ENCODE measurements at regions not wholly inside any gene's neighbourhood (a gene's known extent, or its start where the extent isn't known, plus 50 kb on each side); places are given as distances from the start of the nearest gene placed in this dataset.

GRCh38 chrX:77143907-77144306, 303.3 kb upstream of the FGF16 start:
- Histone ChIP-seq H3K27me3 (ENCODE audit: low read depth, low read length) (no peaks in the 10 kb centered on the region), H3K36me3 (replicated peaks; ENCODE audit: low read depth, low read length) (no peaks in the 10 kb centered on the region), H3K79me2 (ENCODE audit: low read length) (no peaks in the 10 kb centered on the region), H4K20me1 (ENCODE audit: insufficient read depth, low read length) (no peaks in the 10 kb centered on the region), H3K9ac (ENCODE audit: low read length) (no peak overlapping the region), H3K27ac (ENCODE audit: low read length) (no peak overlapping the region), H3K4me3 (ENCODE audit: low read length) (no peak overlapping the region), H3K9me3 (ENCODE audit: insufficient read depth, low read length) (no peaks in the 10 kb centered on the region), H3K4me1 (ENCODE audit: low read length) (no peaks in the 10 kb centered on the region), H2AFZ (ENCODE audit: low read depth, low read length) (no peak overlapping the region), H3K4me2 (ENCODE audit: low read length) (no peak overlapping the region)
- TF ChIP-seq CTCF (IDR thresholded peaks at IDR 0.05; ENCODE audit: low read depth, low read length) (no peak), EZH2phosphoT487 (IDR thresholded peaks at IDR 0.05; ENCODE audit: low read depth) (no peak)

- Histone ChIP-seq H3K4me1 (ENCODE audit: low read length) (no peaks in the 10 kb centered on the region), H3K36me3 (replicated peaks; ENCODE audit: low read depth, low read length) (no peaks in the 10 kb centered on the region), H3K4me2 (ENCODE audit: low read length) (no peak overlapping the region), H3K9me3 (ENCODE audit: insufficient read depth, low read length) (no peaks in the 10 kb centered on the region), H3K79me2 (ENCODE audit: low read length) (no peaks in the 10 kb centered on the region), H3K9ac (ENCODE audit: low read length) (no peak overlapping the region), H3K27ac (ENCODE audit: low read length) (no peak overlapping the region), H3K27me3 (ENCODE audit: low read depth, low read length) (no peaks in the 10 kb centered on the region), H4K20me1 (ENCODE audit: insufficient read depth, low read length) (no peaks in the 10 kb centered on the region), H3K4me3 (ENCODE audit: low read length) (no peak overlapping the region), H2AFZ (ENCODE audit: low read depth, low read length) (no peak overlapping the region)
- TF ChIP-seq CTCF (IDR thresholded peaks at IDR 0.05; ENCODE audit: low read depth, low read length): peak; percentile 49
- no peak for TF ChIP-seq EZH2phosphoT487 (IDR thresholded peaks at IDR 0.05; ENCODE audit: low read depth)
Observed at GRCh38 chrX:77160301-77160700, 286.9 kb upstream of the FGF16 start.

GRCh38 chrX:77162777-77163176, 284.4 kb upstream of the FGF16 start:
- H3K9ac ChIP-seq (ENCODE audit: low read length): no peak overlapping the region
- H3K36me3 ChIP-seq (replicated peaks; ENCODE audit: low read depth, low read length): no peaks in the 10 kb centered on the region
- H4K20me1 ChIP-seq (ENCODE audit: insufficient read depth, low read length): no peaks in the 10 kb centered on the region
- H3K79me2 ChIP-seq (ENCODE audit: low read length): no peaks in the 10 kb centered on the region
- H3K4me1 ChIP-seq (ENCODE audit: low read length): no peaks in the 10 kb centered on the region
- H3K4me3 ChIP-seq (ENCODE audit: low read length): no peak overlapping the region
- TF ChIP-seq CTCF (IDR thresholded peaks at IDR 0.05; ENCODE audit: low read depth, low read length) (no peak), EZH2phosphoT487 (IDR thresholded peaks at IDR 0.05; ENCODE audit: low read depth) (no peak)
- no peaks in the 10 kb centered on the region for H3K9me3 ChIP-seq (ENCODE audit: insufficient read depth, low read length)
- H3K27me3 ChIP-seq (ENCODE audit: low read depth, low read length): no peaks in the 10 kb centered on the region
- no peak overlapping the region for H2AFZ ChIP-seq (ENCODE audit: low read depth, low read length)
- H3K27ac ChIP-seq (ENCODE audit: low read length): no peak overlapping the region
- H3K4me2 ChIP-seq (ENCODE audit: low read length): no peak overlapping the region

- Histone ChIP-seq H3K4me2 (ENCODE audit: low read length) (no peak overlapping the region), H3K4me3 (ENCODE audit: low read length) (no peak overlapping the region), H3K9ac (ENCODE audit: low read length) (no peak overlapping the region), H4K20me1 (ENCODE audit: insufficient read depth, low read length) (no peaks in the 10 kb centered on the region), H3K9me3 (ENCODE audit: insufficient read depth, low read length) (no peaks in the 10 kb centered on the region), H3K27me3 (ENCODE audit: low read depth, low read length) (no peaks in the 10 kb centered on the region), H3K36me3 (replicated peaks; ENCODE audit: low read depth, low read length) (no peaks in the 10 kb centered on the region), H3K27ac (ENCODE audit: low read length) (no peak overlapping the region), H3K4me1 (ENCODE audit: low read length) (no peaks in the 10 kb centered on the region), H3K79me2 (ENCODE audit: low read length) (no peaks in the 10 kb centered on the region), H2AFZ (ENCODE audit: low read depth, low read length) (no peak overlapping the region)
- TF ChIP-seq EZH2phosphoT487 (IDR thresholded peaks at IDR 0.05; ENCODE audit: low read depth) (no peak), CTCF (IDR thresholded peaks at IDR 0.05; ENCODE audit: low read depth, low read length) (no peak)
Observed at GRCh38 chrX:77167993-77168392, 279.2 kb upstream of the FGF16 start.

All from OCI-LY3 (cell line).